Parathyroid adenoma (tissue), 2 donors: ENCODE measurements at regions not wholly inside any gene's neighbourhood (a gene's known extent, or its start where the extent isn't known, plus 50 kb on each side); places are given as distances from the start of the nearest gene placed in this dataset.

Experiments used
- H2AFZ ChIP-seq: fragments of 300-600 bp; sonication (generic); one replicate; pipeline ENCODE4 v1.7.0; 2017; ENCODE audit warnings: antibody characterized with exemption, mild to moderate bottlenecking
- H3K27ac ChIP-seq: fragments of 300-600 bp; sonication (generic); one replicate; pipeline ENCODE4 v1.7.0; 2017
- H3K27me3 ChIP-seq: fragments of 300-600 bp; sonication (generic); one replicate; pipeline ENCODE4 v1.7.0; 2017; ENCODE audit warnings: low read length; ENCODE audit not compliant: control insufficient read depth, insufficient read depth
- H3K36me3 ChIP-seq: fragments of 300-600 bp; sonication (generic); one replicate; pipeline ENCODE4 v1.7.0; 2017; ENCODE audit warnings: low read length; ENCODE audit not compliant: control insufficient read depth, insufficient read depth
- H3K4me1 ChIP-seq: fragments of 300-600 bp; sonication (generic); one replicate; pipeline ENCODE4 v1.7.0; 2017; ENCODE audit warnings: control low read depth
- H3K4me2 ChIP-seq: fragments of 300-600 bp; sonication (generic); one replicate; pipeline ENCODE4 v1.7.0; 2017; ENCODE audit warnings: low read length
- H3K4me3 ChIP-seq: fragments of 300-600 bp; sonication (generic); one replicate; pipeline ENCODE4 v1.7.0; 2017; ENCODE audit warnings: low read depth, low read length
- H3K79me2 ChIP-seq: fragments of 300-600 bp; sonication (generic); one replicate; pipeline ENCODE4 v1.7.0; 2017; ENCODE audit warnings: control low read depth
- H3K9ac ChIP-seq: fragments of 300-600 bp; sonication (generic); one replicate; pipeline ENCODE4 v1.7.0; 2017; ENCODE audit warnings: mild to moderate bottlenecking
- H3K9me3 ChIP-seq: fragments of 300-600 bp; sonication (generic); one replicate; pipeline ENCODE4 v1.7.0; 2017; ENCODE audit warnings: low read length; ENCODE audit not compliant: control insufficient read depth
- TF ChIP-seq, protein P1 (sequence below): fragments of 300-600 bp; sonication (generic); IDR thresholded peaks from one replicate; pipeline ENCODE4 v1.7.0; 2017; ENCODE audit warnings: antibody characterized with exemption, mild to moderate bottlenecking
- donor health status: primary hyperparathyroidism.

DNA sequence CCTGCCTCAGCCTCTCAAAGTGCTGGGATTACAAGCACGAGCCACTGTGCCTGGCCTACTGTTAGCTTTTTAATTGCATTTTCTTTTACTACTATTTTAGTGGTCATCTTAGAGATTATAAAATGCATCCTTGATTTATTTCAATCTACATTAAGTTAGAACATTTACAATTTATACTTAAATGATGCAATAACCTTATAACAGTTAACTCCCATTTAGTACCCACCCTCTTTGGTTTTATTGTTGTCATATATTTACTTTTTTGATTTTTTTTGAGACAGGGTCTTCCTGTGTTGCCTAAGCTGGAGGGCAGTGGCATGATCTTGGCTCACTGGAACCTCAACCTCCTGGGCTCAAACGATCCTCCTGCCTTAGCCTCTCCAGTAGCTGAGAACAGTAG lies 77.3 kb downstream of the PPCDC start:
- H3K27ac ChIP-seq = no peak overlapping the region
- H2AFZ ChIP-seq = no peak overlapping the region
- H3K4me1 ChIP-seq = no peaks in the 10 kb centered on the region
- H3K27me3 ChIP-seq = no peaks in the 10 kb centered on the region
- no peak overlapping the region for H3K4me3 ChIP-seq
- H3K79me2 ChIP-seq = no peaks in the 10 kb centered on the region
- no peaks in the 10 kb centered on the region for H3K36me3 ChIP-seq
- H3K4me2 ChIP-seq = no peak overlapping the region
- TF ChIP-seq, protein P1, sequence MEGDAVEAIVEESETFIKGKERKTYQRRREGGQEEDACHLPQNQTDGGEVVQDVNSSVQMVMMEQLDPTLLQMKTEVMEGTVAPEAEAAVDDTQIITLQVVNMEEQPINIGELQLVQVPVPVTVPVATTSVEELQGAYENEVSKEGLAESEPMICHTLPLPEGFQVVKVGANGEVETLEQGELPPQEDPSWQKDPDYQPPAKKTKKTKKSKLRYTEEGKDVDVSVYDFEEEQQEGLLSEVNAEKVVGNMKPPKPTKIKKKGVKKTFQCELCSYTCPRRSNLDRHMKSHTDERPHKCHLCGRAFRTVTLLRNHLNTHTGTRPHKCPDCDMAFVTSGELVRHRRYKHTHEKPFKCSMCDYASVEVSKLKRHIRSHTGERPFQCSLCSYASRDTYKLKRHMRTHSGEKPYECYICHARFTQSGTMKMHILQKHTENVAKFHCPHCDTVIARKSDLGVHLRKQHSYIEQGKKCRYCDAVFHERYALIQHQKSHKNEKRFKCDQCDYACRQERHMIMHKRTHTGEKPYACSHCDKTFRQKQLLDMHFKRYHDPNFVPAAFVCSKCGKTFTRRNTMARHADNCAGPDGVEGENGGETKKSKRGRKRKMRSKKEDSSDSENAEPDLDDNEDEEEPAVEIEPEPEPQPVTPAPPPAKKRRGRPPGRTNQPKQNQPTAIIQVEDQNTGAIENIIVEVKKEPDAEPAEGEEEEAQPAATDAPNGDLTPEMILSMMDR = no peak
- no peak overlapping the region for H3K9ac ChIP-seq
- H3K9me3 ChIP-seq = no peaks in the 10 kb centered on the region

GRCh38 chr15:75104804-75105557 lies 81.6 kb downstream of the PPCDC start:
- H2AFZ ChIP-seq = no peak overlapping the region

GRCh38 chr15:75107516-75107907 lies 84.1 kb downstream of the PPCDC start:
- TF ChIP-seq, protein P1 = no peak
- no peaks in the 10 kb centered on the region for H3K4me1 ChIP-seq
- no peak overlapping the region for H3K27ac ChIP-seq
- no peaks in the 10 kb centered on the region for H3K9me3 ChIP-seq
- no peak overlapping the region for H3K4me3 ChIP-seq
- H2AFZ ChIP-seq = no peak overlapping the region
- no peaks in the 10 kb centered on the region for H3K27me3 ChIP-seq
- no peaks in the 10 kb centered on the region for H3K36me3 ChIP-seq
- no peak overlapping the region for H3K4me2 ChIP-seq
- no peaks in the 10 kb centered on the region for H3K79me2 ChIP-seq
- no peak overlapping the region for H3K9ac ChIP-seq

More at GRCh38 chr15:75104804-75105557, 81.6 kb downstream of the PPCDC start:
- no peaks in the 10 kb centered on the region for H3K79me2 ChIP-seq
- no peaks in the 10 kb centered on the region for H3K27me3 ChIP-seq
- no peak overlapping the region for H3K4me2 ChIP-seq
- H3K9ac ChIP-seq = no peak overlapping the region
- no peaks in the 10 kb centered on the region for H3K9me3 ChIP-seq
- H3K36me3 ChIP-seq = no peaks in the 10 kb centered on the region
- H3K4me1 ChIP-seq = no peaks in the 10 kb centered on the region
- H3K27ac ChIP-seq = no peak overlapping the region
- TF ChIP-seq, protein P1 = no peak
- H3K4me3 ChIP-seq = no peak overlapping the region

DNA sequence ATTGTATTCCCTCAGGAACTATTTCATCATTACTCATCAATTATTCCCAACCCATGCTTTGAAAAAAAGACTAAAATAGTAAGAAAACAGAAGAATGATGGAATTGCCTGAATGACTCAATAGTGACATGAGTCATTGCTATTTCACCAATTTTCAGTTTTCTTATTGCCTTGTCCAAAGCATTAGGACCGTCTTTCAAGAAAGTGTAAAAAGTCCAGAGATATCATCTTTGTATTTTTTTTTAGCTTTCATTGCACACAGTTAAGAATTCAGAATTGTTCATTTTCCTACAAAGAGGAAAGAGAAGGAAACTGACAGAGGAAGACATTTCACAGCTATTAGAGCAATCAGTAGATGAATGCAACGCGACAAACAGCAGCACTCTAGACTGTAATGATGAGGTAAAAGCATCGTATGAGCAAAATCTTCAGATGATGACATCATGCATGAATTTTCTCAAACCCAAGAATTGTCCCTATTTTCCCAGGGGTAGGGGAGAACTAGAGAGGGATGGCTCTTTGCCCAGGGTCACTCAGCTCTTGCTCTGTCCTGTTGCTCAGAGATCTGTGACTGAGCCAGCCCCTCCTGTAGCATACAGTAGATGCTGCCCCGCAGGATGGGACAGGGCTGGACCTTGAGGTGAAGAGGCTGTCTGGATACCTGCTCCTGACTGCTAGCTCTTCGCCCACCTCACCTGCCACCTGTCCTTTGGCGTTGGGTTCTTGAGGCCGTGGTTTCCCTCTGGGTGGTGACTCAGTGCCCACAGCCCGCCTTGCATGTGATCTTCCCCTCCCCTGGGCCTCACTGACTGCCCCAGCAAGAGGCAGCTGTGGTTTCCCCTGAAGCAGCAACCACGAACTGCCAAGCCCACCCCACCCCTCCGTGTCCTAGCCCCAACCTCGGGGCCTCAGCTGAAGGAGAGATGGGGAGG lies 84.8 kb downstream of the PPCDC start:
- Histone ChIP-seq H3K9me3 (no peaks in the 10 kb centered on the region), H3K79me2 (no peaks in the 10 kb centered on the region), H3K27ac (no peak overlapping the region), H3K4me2 (no peak overlapping the region), H3K27me3 (no peaks in the 10 kb centered on the region), H3K36me3 (no peaks in the 10 kb centered on the region), H2AFZ (no peak overlapping the region), H3K4me1 (no peaks in the 10 kb centered on the region), H3K9ac (no peak overlapping the region), H3K4me3 (no peak overlapping the region)
- TF ChIP-seq, protein P1 = no peak
